ENCODE measurements at regions not wholly inside any gene's neighbourhood (a gene's known extent, or its start where the extent isn't known, plus 50 kb on each side); places are given as distances from the start of the nearest gene placed in this dataset.

- TF ChIP-seq CTCF (IDR thresholded peaks at IDR 0.05) (no peak), POLR2A (IDR thresholded peaks at IDR 0.05) (no peak)
Observed at GRCh38 chr12:89801284-89801683, 92.6 kb upstream of the ATP2B1 start.
